H1 (cell line): ENCODE measurements at regions not wholly inside any gene's neighbourhood (a gene's known extent, or its start where the extent isn't known, plus 50 kb on each side); places are given as distances from the start of the nearest gene placed in this dataset.

Source experiments
- CTCF ChIA-PET: fragments of 300-600 bp; sonication (Branson Sonifier 250); formaldehyde crosslinking; loops from one replicate; lab custom pipeline; 2021; ENCODE audit not compliant: partially characterized antibody; lab: Charles Lee
- POLR2A ChIA-PET: fragments of 300-600 bp; sonication (Branson Sonifier 250); formaldehyde crosslinking; loops from one replicate; lab custom pipeline; 2021; ENCODE audit warnings: inconsistent platforms; ENCODE audit not compliant: partially characterized antibody; lab: Charles Lee
- DNase-seq, 2 experiments: peaks; one replicate each; pipeline versions ENCODE4 v3.0.0 to v3.0.0-alpha.2; 2010 to 2022; ENCODE audit warnings: low spot score in 2 of 2, low read depth in 1 of 2, mixed read lengths in 1 of 2
- FAIRE-seq: peaks from 2 replicates; lab custom pipeline; 2011; peaks lifted over from hg19 to GRCh38; lab: Jason Lieb, UNC
- H2AFZ ChIP-seq: 2 replicates; pipeline ENCODE4 v1.8.1; 2012; ENCODE audit warnings: low read length, inconsistent platforms
- H2AK5ac ChIP-seq: 2 replicates; pipeline ENCODE4 v1.6.1; 2013; ENCODE audit warnings: low read depth, low read length
- H2BK120ac ChIP-seq: replicated peaks from 2 replicates; pipeline ENCODE3; 2013; ENCODE audit warnings: low read depth, low read length, inconsistent platforms
- H2BK12ac ChIP-seq: 2 replicates; pipeline ENCODE4 v1.6.1; 2013; ENCODE audit warnings: low read depth, low read length
- H2BK15ac ChIP-seq: 2 replicates; pipeline ENCODE4 v1.6.1; 2013; ENCODE audit warnings: low read length
- H2BK20ac ChIP-seq: 2 replicates; pipeline ENCODE4 v1.6.1; 2013; ENCODE audit warnings: low read length
- H2BK5ac ChIP-seq: 2 replicates; pipeline ENCODE4 v1.6.1; 2013; ENCODE audit warnings: low read depth, low read length
- H3K14ac ChIP-seq: 2 replicates; pipeline ENCODE4 v1.6.1; 2013; ENCODE audit warnings: inconsistent platforms; ENCODE audit not compliant: insufficient read length
- H3K18ac ChIP-seq: 2 replicates; pipeline ENCODE4 v1.6.1; 2013; ENCODE audit warnings: low read length; ENCODE audit errors: extremely low read depth
- H3K23ac ChIP-seq: 2 replicates; pipeline ENCODE4 v1.6.1; 2013; ENCODE audit warnings: inconsistent platforms; ENCODE audit not compliant: insufficient read length
- H3K23me2 ChIP-seq: 2 replicates; pipeline ENCODE4 v1.6.1; 2013; ENCODE audit warnings: low read depth, low read length
- H3K27ac ChIP-seq: 2 replicates; pipeline ENCODE4 v1.6.1; 2011; ENCODE audit warnings: low read depth, low read length, inconsistent platforms
- H3K27me3 ChIP-seq, 4 experiments: replicated peaks in 1 of 4; 1 replicate in 1 of 4; 2 replicates in 3 of 4; pipeline versions ENCODE4 v1.6.1 to v1.8.1; 2011 to 2013; ENCODE audit warnings: low read length in 3 of 4, mild to moderate bottlenecking in 3 of 4, inconsistent platforms in 2 of 4, mixed read lengths in 2 of 4, moderate library complexity in 1 of 4; ENCODE audit not compliant: control insufficient read depth in 3 of 4, insufficient read depth in 3 of 4; ENCODE audit errors: extremely low read depth in 1 of 4
- H3K36me3 ChIP-seq, 4 experiments: 2 replicates each; pipeline versions ENCODE4 v1.6.1 to v1.8.1; 2011 to 2013; ENCODE audit warnings: mild to moderate bottlenecking in 4 of 4, low read length in 3 of 4, moderate library complexity in 2 of 4, control low read depth in 1 of 4, inconsistent platforms in 1 of 4; ENCODE audit not compliant: insufficient read depth in 4 of 4, control insufficient read depth in 2 of 4
- H3K4ac ChIP-seq: replicated peaks from 2 replicates; pipeline ENCODE3; 2013; ENCODE audit warnings: low read length, low read depth, mixed read lengths, inconsistent platforms; ENCODE audit not compliant: insufficient read length
- H3K4me1 ChIP-seq, 4 experiments: replicated peaks in 1 of 4; 1 replicate in 1 of 4; 2 replicates in 3 of 4; pipeline versions ENCODE4 v1.6.1 to v1.8.1; 2011 to 2013; ENCODE audit warnings: low read length in 3 of 4, inconsistent platforms in 2 of 4, mixed read lengths in 1 of 4; ENCODE audit not compliant: insufficient read depth in 4 of 4, control insufficient read depth in 3 of 4
- H3K4me2 ChIP-seq, 2 experiments: 2 replicates each; pipeline versions ENCODE4 v1.6.1 to v1.8.1; 2011 to 2013; ENCODE audit warnings: low read depth in 2 of 2, low read length in 2 of 2, control low read depth in 1 of 2, inconsistent platforms in 1 of 2, mild to moderate bottlenecking in 1 of 2; ENCODE audit not compliant: insufficient read depth in 1 of 2
- H3K4me3 ChIP-seq, 4 experiments: fragments of 200-600, 300-600 bp in 1 of 4; sonication (generic), shearing (Covaris generic), sonication (Bioruptor Twin) in 1 of 4; 2 replicates each; pipeline versions ENCODE4 v1.5.1 to v1.8.1; 2011 to 2016; ENCODE audit warnings: low read length in 4 of 4, low read depth in 3 of 4, control low read depth in 2 of 4, inconsistent platforms in 2 of 4, mild to moderate bottlenecking in 2 of 4, mixed read lengths in 1 of 4, moderate library complexity in 1 of 4; ENCODE audit not compliant: insufficient read depth in 2 of 4; ENCODE audit errors: extremely low read depth in 1 of 4
- H3K56ac ChIP-seq: replicated peaks from 2 replicates; pipeline ENCODE3; 2013; ENCODE audit warnings: low read depth, mild to moderate bottlenecking, mixed read lengths, low read length, inconsistent platforms; ENCODE audit not compliant: insufficient read length
- H3K79me1 ChIP-seq: 2 replicates; pipeline ENCODE4 v1.6.1; 2013; ENCODE audit warnings: low read depth, low read length, control low read depth
- H3K79me2 ChIP-seq, 2 experiments: 2 replicates each; pipeline versions ENCODE4 v1.6.1 to v1.8.1; 2012 to 2013; ENCODE audit warnings: low read length in 2 of 2, mild to moderate bottlenecking in 2 of 2, inconsistent platforms in 1 of 2; ENCODE audit not compliant: insufficient read depth in 2 of 2, control insufficient read depth in 1 of 2
- H3K9ac ChIP-seq, 4 experiments: replicated peaks in 1 of 4; 1 replicate in 1 of 4; 2 replicates in 3 of 4; pipeline versions ENCODE4 v1.6.1 to v1.8.1; 2011 to 2013; ENCODE audit warnings: low read depth in 3 of 4, low read length in 3 of 4, control low read depth in 2 of 4, mild to moderate bottlenecking in 2 of 4, moderate library complexity in 2 of 4, inconsistent platforms in 1 of 4; ENCODE audit errors: extremely low read depth in 1 of 4
- H3K9me3 ChIP-seq, 2 experiments: 2 replicates each; pipeline versions ENCODE4 v1.6.1 to v1.8.1; 2012 to 2013; ENCODE audit warnings: mild to moderate bottlenecking in 2 of 2, moderate library complexity in 2 of 2, control low read depth in 1 of 2, inconsistent platforms in 1 of 2, low read depth in 1 of 2, low read length in 1 of 2, mixed read lengths in 1 of 2; ENCODE audit not compliant: insufficient read depth in 2 of 2
- H4K20me1 ChIP-seq, 2 experiments: replicated peaks in 1 of 2; 2 replicates each; pipeline versions ENCODE3 to v1.8.1; 2011 to 2013; ENCODE audit warnings: inconsistent platforms in 2 of 2, low read length in 2 of 2, mild to moderate bottlenecking in 1 of 2; ENCODE audit not compliant: insufficient read depth in 2 of 2, control insufficient read depth in 1 of 2
- H4K5ac ChIP-seq: 2 replicates; pipeline ENCODE4 v1.6.1; 2013; ENCODE audit warnings: low read length, low read depth, mixed read lengths, inconsistent platforms; ENCODE audit not compliant: insufficient read length
- H4K8ac ChIP-seq: 2 replicates; pipeline ENCODE4 v1.8.0; 2013; ENCODE audit warnings: mild to moderate bottlenecking, moderate library complexity, low read length, inconsistent platforms; ENCODE audit not compliant: insufficient read depth; ENCODE audit errors: extremely low read depth
- H4K91ac ChIP-seq: replicated peaks from 2 replicates; pipeline ENCODE3; 2013; ENCODE audit warnings: low read length, mixed read lengths, inconsistent platforms; ENCODE audit not compliant: insufficient read length
- CTBP2 ChIP-seq: IDR thresholded peaks from 2 replicates; pipeline ENCODE4 v1.7.0; 2011; ENCODE audit warnings: borderline replicate concordance, mild to moderate bottlenecking, moderate library complexity, mixed read lengths, low read length; ENCODE audit not compliant: insufficient read depth, insufficient read length
- FOSL1 ChIP-seq: IDR thresholded peaks from 2 replicates; pipeline ENCODE4 v1.6.1; 2011; ENCODE audit warnings: mild to moderate bottlenecking, low read depth, low read length, moderate library complexity; ENCODE audit not compliant: insufficient read depth
- GABPA ChIP-seq: IDR thresholded peaks from 2 replicates; pipeline ENCODE4 v1.6.1; 2011; ENCODE audit warnings: mild to moderate bottlenecking, low read length, moderate library complexity, borderline replicate concordance; ENCODE audit not compliant: insufficient read depth
- GTF2F1 ChIP-seq: IDR thresholded peaks from 2 replicates; pipeline ENCODE4 v1.6.1; 2012; ENCODE audit warnings: low read depth, low read length, improper control_type of control experiment, borderline replicate concordance
- NRF1 ChIP-seq: IDR thresholded peaks from 2 replicates; pipeline ENCODE4 v1.6.1; 2011; ENCODE audit warnings: mild to moderate bottlenecking, low read depth, low read length, improper control_type of control experiment
- RBBP5 ChIP-seq: IDR thresholded peaks from 2 replicates; pipeline ENCODE4 v1.7.1; 2012; ENCODE audit warnings: low read depth, mild to moderate bottlenecking, inconsistent platforms, low read length, moderate library complexity, borderline replicate concordance
- WGBS, 2 experiments: shearing (Covaris generic) in 1 of 2; methylation state at CpG; one replicate each; pipeline versions ENCODE4 v1.1.6 to v1.1.7; 2013 to 2015; ENCODE audit warnings: low lambda C conversion rate in 2 of 2, mixed read lengths in 2 of 2, inconsistent platforms in 1 of 2, low coverage in 1 of 2, missing lambda C conversion rate in 1 of 2; ENCODE audit not compliant: insufficient replicate concordance in 2 of 2, insufficient coverage in 1 of 2, insufficient read length in 1 of 2; ENCODE audit errors: extremely low coverage in 1 of 2, missing lambda C conversion rate in 1 of 2; 5-methylcytosine and 5-hydroxymethylcytosine counted together

DNA sequence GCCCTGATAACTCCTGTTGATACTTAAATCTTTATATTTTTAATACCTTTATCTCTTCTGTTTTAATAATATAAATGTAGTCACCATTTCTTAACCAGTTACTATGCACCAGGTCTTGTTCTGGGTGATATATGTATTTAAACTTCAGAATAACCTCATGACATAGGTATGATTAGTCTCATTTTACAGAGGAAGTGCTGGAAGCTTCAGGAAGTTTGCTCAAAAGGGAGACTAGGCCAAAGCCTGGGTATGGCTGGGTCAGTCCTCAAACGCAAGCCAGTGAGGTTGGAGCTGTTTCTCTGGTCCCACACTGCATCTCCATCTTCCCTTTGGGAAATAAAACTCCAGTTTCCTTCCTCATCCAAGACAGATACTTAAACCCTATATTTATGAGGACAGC is 204.7 kb upstream of the TANK start:
- Histone ChIP-seq H3K36me3 (no peaks in the 10 kb centered on the region), H3K9me3 (no peaks in the 10 kb centered on the region), H3K23me2 (no peaks in the 10 kb centered on the region), H3K18ac (no peak overlapping the region), H2AK5ac (no peak overlapping the region), H3K56ac (no peak overlapping the region), H2BK15ac (no peak overlapping the region), H2BK5ac (no peak overlapping the region), H4K20me1 (no peaks in the 10 kb centered on the region), H4K8ac (no peak overlapping the region), H3K14ac (no peak overlapping the region), H3K79me1 (no peaks in the 10 kb centered on the region), H3K9ac (no peak overlapping the region), H2BK12ac (no peak overlapping the region), H4K5ac (no peak overlapping the region), H3K4ac (no peak overlapping the region), H3K4me1 (peaks cover 0 to 4% (median 0%) of the 10 kb centered on the region in 4 experiments; a peak in 1 of 7 replicates), H3K4me3 (no peak overlapping the region), H2BK120ac (no peak overlapping the region), H2AFZ (no peak overlapping the region), H3K23ac (no peak overlapping the region), H4K91ac (no peak overlapping the region), H3K27ac (no peak overlapping the region), H3K79me2 (no peaks in the 10 kb centered on the region), H3K4me2 (no peak overlapping the region), H2BK20ac (no peak overlapping the region), H3K27me3 (no peaks in the 10 kb centered on the region; a peak in 1 of 7 replicates)
- CTCF ChIA-PET: interaction anchor here (1.1 to 1.7 kb wide), 3 partner anchors 11 to 703 kb away, joined by 3 to 4 read pairs (median 3); no protein-coding TSS in a partner anchor
- no peak for DNase-seq
- no peak for FAIRE-seq
- 95% methylated on average over 1 of the region's 1 CpG; no CpG with 5 or more reads in 1 of the 2 experiments for WGBS, 2 experiments
- no peak for TF ChIP-seq GTF2F1
- TF ChIP-seq CTBP2: no peak
- TF ChIP-seq NRF1: no peak
- TF ChIP-seq FOSL1: no peak
- no peak for TF ChIP-seq RBBP5
- no peak for TF ChIP-seq GABPA
- POLR2A ChIA-PET: no interaction called here
